ENCODE measurements at regions not wholly inside any gene's neighbourhood (a gene's known extent, or its start where the extent isn't known, plus 50 kb on each side); places are given as distances from the start of the nearest gene placed in this dataset.
A peak's percentile ranks its signal among the peaks of the same experiment; 100 is the strongest.
"Not testable (repeated sequence)": the region's sequence is repeated elsewhere in the genome, so short reads cannot be mapped to it uniquely, and the experiment has no call there.

DNA sequence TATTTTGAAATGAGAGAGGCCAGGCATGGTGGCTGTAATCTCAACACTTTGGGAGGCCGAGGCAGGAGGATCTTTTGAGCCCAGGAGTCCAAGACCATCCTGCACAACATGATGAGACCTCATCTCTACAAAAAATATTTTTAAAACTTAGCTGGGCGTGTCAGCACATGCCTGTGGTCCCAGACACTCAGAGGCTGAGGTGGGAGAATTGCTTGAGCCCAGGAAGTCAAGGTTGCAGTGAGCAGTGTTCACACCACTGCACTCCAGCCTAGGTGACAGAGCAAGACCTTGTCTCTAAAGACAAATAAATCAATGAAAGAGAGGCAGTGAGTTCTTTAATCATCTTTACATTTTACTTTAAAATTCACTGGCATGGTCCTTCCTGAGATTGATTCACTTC is 124.5 kb downstream of the DUSP6 start:
- DNase-seq (ENCODE audit: low read depth in 3 of 3) = no peak

DNA sequence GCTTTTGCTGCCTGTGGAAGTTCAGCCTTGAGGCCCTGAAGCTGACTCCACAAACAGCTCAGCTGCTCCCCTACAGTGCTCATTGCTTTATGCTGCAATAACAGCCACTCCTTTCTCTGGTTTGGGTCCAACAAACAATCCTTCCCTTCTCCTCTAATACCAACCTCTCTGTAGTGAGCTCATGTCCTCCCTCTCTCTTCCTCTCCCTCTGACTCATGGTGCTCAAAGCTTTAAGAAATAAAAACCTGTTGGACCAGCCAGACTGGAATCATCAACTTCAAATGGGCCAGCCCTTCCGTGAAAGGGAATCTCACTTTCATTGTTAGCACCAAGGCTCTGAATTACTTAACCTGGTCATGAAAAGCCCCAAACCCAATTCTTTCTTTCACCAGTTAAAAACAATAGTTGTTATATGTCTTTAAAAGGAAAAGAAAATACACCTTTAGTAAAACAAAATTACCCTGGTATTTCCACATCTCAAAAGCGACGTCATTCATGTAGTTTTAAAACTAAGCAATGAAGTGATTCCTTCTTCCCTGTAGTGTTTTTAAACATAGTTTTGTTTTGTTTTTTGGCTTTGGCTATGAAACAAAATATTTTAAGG is 126.4 kb downstream of the DUSP6 start:
- no peak for DNase-seq (ENCODE audit: low read depth in 3 of 3)

DNA sequence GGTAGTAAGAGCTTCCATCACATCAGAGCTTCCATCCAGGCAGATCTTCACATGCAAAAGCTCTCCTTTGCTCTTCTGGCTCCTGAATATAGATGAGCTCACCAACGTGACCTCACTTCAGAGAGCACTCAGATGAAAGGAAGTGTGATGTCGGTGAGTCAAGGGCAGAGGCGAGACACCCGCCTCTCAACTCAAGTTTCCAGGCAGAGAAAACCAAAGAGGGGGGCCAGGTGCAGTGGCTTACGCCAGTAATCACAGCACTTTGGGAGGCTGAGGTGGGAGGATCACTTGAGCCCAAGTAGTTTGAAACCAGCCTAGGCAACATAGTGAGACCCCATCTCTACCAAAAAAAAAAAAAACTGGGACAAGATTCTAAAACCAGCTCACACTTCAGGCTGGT is 126.9 kb downstream of the DUSP6 start:
- DNase-seq (ENCODE audit: low read depth in 3 of 3) = peak; percentile 42 to 73 (median 69)

DNA sequence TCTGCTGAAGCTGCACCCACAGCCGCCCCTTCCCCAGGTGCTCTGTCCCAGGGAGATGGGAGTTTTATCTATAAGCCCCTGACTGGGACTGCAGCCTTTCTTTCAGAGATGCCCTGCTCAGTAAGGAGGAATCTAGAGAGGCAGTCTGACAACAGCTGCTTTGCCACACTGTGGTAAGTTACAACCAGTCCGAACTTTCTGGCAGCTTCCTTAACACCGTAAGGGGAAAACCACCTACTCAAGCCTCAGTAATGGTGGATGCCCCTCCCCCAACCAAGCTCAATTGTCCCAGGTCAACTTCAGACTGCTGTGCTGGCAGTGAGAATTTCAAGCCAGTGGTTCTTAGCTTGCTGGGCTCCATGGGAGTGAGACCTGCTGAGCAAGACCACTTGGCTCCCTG is 129.7 kb downstream of the DUSP6 start:
- not testable (repeated sequence) for DNase-seq (ENCODE audit: low read depth in 3 of 3)

DNA sequence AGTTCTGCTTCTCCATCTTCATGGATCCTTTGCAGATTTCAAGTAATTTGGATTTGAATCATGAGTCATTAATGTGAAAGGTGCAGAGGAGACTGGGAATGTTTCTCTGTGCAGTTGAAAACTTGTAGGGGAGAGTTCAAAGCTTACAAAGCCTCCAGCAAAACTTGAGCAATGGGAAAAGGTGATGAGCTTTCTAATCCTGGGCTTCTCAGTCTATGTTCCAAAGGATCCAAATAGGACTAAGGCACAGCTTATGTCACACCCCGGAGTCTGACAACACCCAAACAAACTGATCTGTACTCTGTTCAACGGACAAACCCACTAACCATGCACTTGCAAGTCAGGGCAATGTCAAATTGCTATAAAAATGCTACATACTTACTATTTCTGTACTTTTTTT is 134.8 kb downstream of the DUSP6 start:
- no peak for DNase-seq (ENCODE audit: low read depth in 3 of 3)

DNA sequence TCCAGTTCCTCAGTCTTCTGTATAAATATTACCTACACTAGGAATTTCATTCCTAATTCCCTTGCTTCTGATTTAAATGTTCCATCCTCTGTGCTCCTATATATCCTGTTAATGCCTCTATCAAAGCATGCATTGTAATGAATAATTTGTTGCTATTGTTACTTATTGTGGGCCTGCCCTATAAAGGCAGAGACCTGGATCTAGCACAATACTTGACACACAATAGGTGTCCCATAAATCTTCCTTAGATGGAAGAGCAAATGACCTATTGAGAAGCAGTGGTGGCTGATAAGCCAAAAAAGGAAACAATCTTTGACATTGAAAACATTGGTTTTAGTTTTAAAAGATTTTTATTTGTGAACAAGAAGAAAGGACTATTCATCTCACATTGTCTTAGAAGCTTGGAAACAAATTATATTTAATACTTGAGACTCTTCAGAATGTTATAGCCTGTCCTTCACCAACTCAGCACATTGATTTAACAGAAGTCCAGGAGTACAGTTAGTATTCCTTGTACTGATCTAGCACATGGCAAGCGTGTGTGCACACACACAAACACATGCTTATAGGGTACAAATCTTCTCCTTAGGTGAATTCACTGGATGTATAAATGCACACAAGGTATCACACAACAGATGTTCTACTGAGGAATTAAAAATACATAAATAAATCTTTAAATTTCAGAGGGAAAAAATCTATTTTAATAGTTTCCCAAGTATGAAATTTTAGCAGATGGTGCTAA is 135.9 kb downstream of the DUSP6 start:
- DNase-seq (ENCODE audit: low read depth in 3 of 3) = no peak

DNA sequence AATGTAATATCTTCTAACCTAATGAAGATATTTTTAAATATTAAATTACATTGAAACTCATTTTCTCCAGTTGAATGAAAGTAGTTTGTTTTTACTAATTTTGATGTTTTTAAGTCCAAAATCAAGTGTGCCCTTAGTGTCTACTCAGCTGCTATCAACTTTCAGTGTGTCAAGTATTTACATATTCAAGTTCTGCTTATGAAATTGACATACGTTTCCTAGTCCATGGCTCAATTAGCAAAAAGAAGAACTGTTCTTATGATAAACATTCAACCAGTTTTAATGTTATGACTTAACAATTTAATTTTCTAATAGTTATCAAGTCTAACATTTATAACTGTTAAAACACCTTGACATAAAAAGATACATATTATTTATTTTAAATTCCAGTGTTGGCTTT is 137.1 kb downstream of the DUSP6 start:
- DNase-seq (ENCODE audit: low read depth in 3 of 3) = no peak

DNA sequence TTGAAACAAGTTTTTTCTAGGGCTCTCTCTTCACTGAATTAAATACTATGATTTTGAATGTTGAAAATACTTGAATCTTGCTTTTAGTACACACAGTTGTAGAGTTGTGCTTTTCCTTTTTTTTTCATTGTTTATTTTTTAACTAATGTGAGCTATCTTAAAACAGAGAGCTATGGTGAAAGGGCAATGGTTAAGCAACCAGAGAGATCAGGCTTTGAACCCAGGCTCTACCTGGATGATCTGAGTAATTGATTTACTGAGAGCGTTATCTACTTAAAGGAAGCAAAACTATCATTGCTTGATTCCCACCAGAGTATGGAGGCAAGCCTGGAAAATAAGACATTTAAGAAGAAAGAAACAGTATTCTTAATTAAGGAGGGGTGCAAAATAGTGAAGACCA is 138.6 kb downstream of the DUSP6 start:
- no peak for DNase-seq (ENCODE audit: low read depth in 3 of 3)

DNA sequence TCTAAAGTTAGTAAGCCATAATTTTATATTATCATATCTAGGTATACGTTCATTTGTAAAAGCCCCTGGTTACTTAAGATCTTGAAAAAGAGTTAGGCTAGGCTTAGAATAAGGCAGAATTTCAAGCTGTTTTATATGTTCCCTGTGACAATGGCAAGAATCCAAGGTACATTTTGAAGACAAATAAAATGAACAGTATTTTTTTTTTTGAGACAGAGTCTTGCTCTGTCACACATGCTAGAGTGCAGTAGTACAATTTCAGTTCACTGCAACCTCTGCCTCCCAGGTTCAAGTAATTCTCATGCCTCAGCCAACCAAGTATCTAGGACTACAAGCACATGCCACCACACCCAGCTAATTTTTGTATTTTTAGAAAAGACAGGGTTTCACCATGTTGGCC is 139.2 kb downstream of the DUSP6 start:
- DNase-seq (ENCODE audit: low read depth in 3 of 3) = no peak

DNA sequence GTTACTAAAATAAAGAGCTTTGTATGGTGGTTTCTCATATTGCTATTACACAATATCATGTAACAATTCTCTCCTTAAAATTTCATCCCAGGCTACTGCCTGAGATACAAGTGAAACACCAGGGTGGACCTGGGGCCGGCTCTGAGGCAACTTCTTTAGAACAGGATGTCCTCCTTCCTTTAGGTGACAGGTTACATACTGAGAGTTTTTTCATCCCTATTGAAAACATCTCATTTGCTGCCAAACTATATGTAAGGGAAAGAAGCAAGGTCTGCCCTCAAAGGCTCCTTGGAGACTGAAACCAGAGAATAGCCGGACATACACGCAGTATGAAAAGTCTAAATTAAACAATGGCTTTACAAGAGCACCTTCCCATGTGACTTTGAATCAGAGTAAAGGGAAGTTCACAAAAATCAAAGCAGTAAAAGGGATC is 139.9 kb downstream of the DUSP6 start:
- DNase-seq (ENCODE audit: low read depth in 3 of 3) = no peak

DNA sequence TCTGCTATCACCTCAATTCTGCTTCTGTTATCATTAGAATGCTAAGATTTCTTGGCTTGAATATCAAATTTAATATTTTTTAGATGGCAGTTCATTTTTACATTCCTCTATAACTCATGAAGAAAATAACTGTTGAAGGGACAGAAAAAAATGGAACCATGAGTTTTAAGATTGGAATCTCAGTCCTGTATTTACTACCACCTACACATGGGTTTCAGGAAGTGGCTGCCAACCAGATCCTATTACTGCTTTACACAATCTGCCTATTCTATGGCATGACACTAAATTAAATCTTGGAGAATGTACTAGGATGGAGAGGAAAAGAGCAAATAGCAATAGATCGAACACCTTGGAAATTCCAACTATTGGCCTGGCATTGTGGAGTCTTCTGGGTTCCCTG is 140.8 kb downstream of the DUSP6 start:
- no peak for DNase-seq (ENCODE audit: low read depth in 3 of 3)

DNA sequence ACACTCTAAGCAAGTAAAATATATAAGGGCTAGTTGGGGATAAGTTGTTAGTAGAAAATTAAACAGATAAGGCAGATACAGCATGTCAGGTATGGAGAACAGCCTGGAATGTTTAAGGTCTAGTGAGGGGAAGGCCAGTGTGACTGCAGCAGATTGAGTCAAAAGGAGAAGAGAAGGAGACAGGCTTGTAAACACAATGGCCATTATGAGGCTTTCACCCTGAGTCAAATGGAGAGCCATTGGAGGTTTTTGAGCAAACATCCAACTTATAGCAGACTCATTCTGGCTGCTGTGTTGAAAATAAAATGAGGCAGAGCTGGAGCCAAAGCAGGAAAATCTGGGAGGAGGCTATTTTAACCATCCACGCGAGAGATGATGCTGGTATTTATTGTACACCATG is 142.0 kb downstream of the DUSP6 start:
- DNase-seq (ENCODE audit: low read depth in 3 of 3) = no peak

DNA sequence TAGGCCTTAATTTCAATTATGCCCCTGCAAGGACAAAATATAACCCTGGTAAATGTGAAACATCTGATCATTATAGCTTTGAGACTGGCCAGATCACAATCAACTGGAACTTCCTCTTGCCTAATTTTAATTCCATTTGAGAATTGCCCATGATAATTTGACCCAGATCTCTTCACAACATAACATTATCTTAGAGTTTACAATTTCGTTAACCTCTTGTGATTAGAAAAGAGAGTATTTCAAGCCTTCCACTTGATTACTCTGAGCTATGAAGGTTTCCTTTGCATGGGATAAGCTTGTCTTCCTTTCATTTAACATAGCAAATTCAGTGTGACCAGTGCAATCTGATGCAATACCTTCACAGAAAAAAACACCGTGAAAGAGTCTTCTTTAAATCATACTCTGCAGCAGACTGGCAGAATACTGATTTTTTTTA is 143.6 kb downstream of the DUSP6 start:
- DNase-seq (ENCODE audit: low read depth in 3 of 3) = no peak

DNA sequence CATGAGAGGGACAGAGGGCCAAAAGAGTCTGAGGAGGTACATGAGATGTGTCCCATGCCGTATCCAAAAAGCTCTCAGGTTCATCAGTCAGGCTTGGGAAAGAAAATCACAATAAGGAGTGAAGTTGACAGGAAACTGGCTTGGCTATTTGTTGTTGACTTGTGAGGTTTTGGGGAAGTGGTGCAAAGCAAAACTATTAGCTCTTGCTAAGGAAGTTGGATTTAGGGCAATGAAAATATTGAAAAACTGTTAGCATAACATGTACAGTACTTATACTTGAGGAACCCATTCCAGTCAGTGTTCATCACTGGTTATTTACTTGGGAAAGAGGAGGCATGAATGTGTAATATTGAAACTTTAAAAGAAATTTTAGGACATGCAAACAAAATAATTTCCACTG is 145.9 kb downstream of the DUSP6 start:
- no peak for DNase-seq (ENCODE audit: low read depth in 3 of 3)

DNA sequence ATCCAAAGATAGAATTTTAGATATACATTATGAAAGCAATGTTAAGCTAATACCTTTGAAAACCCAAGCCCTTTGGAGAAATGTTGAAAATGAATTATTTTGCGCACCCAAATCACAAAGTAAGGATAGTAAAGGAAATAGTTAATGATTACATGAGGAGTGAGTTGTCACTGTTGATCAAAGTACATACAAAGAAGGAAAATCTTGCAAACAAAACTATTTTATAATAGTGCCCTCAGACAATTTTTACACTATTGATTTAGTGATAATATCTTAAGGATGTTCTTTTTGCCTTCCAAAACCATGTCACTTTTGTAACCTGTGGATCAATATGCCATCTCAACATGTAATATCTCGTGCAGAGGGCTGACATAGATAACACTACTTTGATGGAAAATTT is 146.8 kb downstream of the DUSP6 start:
- no peak for DNase-seq (ENCODE audit: low read depth in 3 of 3)

DNA sequence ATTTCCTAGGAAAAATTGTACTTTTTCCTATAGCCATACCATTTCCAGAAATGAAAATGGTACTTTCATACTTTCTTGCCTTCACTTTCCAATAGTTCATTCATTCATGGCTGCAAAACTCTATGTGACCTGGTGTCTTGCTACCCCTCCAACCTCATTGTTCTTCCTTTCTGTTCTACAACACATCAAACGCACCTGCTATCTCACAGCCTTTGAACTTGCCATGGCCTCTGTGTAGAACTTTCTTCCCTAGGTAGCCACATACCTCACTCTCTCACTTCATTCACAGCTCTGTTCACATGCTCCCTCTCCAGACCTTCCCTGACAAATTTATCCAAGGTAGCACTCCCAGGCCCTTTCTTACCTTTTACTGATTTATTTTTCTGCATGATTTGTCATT is 149.2 kb downstream of the DUSP6 start:
- no peak for DNase-seq (ENCODE audit: low read depth in 3 of 3)

DNA sequence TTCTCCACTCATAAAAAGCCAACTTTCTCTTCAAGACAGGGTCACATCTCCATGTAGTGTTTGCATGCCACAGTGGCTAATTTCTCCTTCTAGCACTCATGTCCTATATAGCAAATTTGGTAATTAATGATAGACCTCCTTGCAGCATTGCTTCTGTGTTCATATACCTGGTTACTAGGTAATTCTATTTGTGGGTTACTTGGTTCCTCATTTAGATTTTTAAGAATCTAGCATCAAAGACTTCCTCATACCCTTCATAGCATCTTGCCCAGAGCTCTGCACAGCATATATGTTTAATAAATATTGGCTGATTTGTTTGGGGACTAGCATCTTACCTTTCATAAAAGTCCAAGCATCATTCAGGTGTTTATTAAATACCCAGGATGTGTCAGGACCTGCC is 152.1 kb downstream of the DUSP6 start:
- no peak for DNase-seq (ENCODE audit: low read depth in 3 of 3)

DNA sequence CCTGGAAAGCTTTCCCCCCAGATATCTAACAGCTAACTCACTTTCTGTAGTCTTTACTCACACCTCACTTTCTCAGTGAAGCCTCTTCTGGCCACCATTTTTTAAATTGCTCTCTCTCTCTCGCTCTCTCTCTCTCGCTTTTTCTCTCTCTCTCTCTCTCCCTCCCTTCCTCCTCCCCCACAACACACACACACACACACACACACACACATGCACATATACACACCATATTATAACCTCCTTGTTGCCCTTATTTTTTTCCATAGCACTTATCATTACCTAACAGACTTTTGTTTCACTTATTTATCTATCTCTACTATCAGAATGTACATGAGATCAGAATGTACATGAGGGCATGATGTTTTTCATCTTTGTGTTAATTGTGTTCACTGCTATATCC is 156.8 kb downstream of the DUSP6 start:
- DNase-seq (ENCODE audit: low read depth in 3 of 3) = no peak

DNA sequence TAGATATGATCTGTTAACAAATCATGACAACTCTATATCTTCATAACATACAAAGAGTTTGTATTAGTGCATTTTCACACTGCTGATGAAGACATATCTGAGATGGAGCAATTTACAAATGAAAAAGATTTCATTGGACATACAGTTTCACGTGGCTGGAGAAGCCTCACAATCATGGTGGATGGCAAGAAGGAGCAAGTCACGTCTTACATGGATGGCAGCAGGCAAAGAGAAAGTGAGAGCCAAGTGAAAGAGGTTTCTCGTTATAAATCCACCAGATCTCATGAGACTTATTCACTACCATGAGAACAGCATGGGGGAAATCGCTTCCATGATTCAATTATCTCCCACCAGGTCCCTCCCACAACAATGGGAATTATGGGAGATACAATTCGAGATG is 157.6 kb downstream of the DUSP6 start:
- no peak for DNase-seq (ENCODE audit: low read depth in 3 of 3)

DNA sequence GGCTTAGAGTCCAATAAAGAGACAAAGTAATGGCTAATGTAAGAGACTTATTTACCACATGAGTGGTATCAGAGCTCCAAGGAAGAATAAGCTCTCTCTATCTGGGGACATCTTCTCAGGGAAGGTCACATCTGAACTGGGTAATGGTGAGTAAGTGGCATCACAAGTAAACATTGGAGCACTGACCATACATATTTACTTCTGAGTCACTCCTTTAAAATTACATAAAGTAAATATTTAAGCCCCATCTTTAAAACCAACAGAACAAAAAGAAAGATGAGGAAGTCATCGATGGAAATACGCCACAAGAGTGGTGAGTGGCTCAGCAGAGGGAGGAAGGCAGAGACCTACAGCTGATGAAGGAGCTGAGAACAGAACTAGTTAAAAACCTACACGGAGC is 159.9 kb downstream of the DUSP6 start:
- no peak for DNase-seq (ENCODE audit: low read depth in 3 of 3)

DNA sequence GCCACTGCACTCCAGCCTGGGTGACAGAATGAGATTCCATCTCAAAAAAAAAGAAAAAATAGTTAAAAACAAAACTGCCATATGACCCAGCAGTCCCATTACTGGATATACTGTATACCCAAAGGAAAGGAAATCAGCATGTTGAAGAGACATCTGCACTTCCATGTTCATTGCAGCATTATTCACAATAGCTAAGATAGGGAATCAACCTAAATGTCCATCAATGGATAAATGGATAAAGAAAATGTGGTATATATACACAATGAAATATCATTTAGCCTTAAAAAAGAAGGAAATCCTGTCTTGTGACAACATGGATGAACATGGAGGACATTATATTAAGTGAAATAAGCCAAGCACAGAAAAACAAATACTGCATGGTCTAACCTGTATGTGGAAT is 160.7 kb downstream of the DUSP6 start:
- not testable (repeated sequence) for DNase-seq (ENCODE audit: low read depth in 3 of 3)

DNA sequence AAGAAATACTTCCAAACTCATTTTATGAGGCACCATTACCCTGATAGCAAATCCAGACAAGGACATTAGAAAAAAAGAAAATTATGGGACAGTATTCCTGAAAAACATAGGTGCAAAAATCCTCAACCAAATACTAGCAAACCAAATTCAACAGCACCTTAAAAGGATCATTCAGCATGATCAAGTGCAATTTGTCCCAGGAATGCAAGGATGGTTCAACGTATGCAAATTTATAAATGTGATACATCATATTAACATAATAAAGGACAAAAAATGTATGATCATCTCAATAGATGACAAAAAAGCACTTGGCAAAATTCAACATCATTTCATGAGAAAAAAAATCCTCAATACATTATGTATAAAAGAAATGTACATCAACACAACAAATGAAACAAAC is 162.9 kb downstream of the DUSP6 start:
- no peak for DNase-seq (ENCODE audit: low read depth in 3 of 3)

DNA sequence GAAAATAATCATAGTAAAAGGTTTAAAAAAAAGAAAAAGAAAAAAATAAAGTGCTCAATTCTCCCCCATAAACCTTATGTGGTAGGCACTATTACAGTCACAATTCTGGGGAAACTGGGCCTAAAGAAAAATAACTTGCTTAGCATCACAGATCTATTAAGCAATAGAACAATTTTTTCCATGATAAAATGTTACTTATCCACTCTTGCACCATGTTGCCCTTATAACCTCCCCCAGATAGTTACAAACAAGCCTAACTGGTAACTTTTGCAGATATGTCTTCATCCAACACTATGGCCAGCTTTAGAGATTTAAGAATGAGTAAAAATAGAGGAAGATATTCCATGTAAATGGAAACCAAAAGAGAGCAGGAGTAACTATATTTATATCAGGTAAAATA is 164.8 kb downstream of the DUSP6 start:
- DNase-seq (ENCODE audit: low read depth in 3 of 3) = no peak

DNA sequence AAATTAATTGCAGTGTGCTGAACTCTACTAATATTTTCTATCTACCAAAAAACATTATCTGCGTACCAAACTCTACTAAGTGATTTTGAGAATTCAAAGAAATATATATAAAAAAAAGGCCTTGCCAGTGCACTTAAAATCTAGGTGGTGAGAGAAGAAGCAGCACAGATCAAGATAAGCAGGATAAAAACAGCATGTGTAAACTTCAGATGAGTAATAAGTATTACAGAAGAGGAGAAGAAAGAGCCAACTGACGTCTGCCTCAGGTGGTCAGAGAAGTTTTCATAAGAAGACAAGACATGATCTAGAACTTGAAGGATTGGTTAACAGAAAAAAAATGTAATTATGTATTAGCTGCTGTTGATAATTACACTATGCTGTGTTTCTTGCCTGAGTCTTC is 166.4 kb downstream of the DUSP6 start:
- DNase-seq (ENCODE audit: low read depth in 3 of 3) = no peak

Measured in stimulated activated CD4-positive, alpha-beta T cell treated with anti-CD3 and anti-CD28 coated beads, TNF-alpha, amount 100 ng/mL, for 4 hours (primary cell).